ENCODE measurements at regions not wholly inside any gene's neighbourhood (a gene's known extent, or its start where the extent isn't known, plus 50 kb on each side); places are given as distances from the start of the nearest gene placed in this dataset.

GRCh38 chr11:69380921-69381581 lies 87.1 kb downstream of the MYEOV start:
- DNase-seq, result no peak

- DNase-seq, result no peak
Observed at GRCh38 chr11:69381681-69382130, 87.8 kb downstream of the MYEOV start.

GRCh38 chr11:69382131-69383128 lies 88.5 kb downstream of the MYEOV start:
- no peak for DNase-seq

- no peak for DNase-seq
Observed at GRCh38 chr11:69383372-69384250, 89.7 kb downstream of the MYEOV start.

GRCh38 chr11:69384251-69385143 lies 90.5 kb downstream of the MYEOV start:
- DNase-seq, result no peak

GRCh38 chr11:69385144-69385820 lies 91.3 kb downstream of the MYEOV start:
- no peak for DNase-seq

GRCh38 chr11:69385832-69386427 lies 92.0 kb downstream of the MYEOV start:
- no peak for DNase-seq

GRCh38 chr11:69386594-69387408 lies 92.8 kb downstream of the MYEOV start:
- no peak for DNase-seq

GRCh38 chr11:69387409-69387885 lies 93.5 kb downstream of the MYEOV start:
- DNase-seq, result no peak

GRCh38 chr11:69388210-69388609 lies 93.3 kb upstream of the LINC01488 start:
- DNase-seq, result no peak

GRCh38 chr11:69388661-69389060 lies 92.8 kb upstream of the LINC01488 start:
- no peak for DNase-seq

GRCh38 chr11:69390561-69390960 lies 90.9 kb upstream of the LINC01488 start:
- no peak for DNase-seq

- DNase-seq, result no peak
Observed at GRCh38 chr11:69391192-69392103, 90.0 kb upstream of the LINC01488 start.

- no peak for DNase-seq
Observed at GRCh38 chr11:69392104-69392653, 89.3 kb upstream of the LINC01488 start.

- no peak for DNase-seq
Observed at GRCh38 chr11:69393178-69393832, 88.2 kb upstream of the LINC01488 start.

GRCh38 chr11:69393865-69394233 lies 87.6 kb upstream of the LINC01488 start:
- DNase-seq, result no peak

GRCh38 chr11:69394234-69394868 lies 87.1 kb upstream of the LINC01488 start:
- DNase-seq, result no peak

Measured in stimulated activated naive CD4-positive, alpha-beta T cell treated with Interleukin-2 at 50 U/mL for 16 hours (primary cell).